DND-41 (cell line): ENCODE measurements at regions not wholly inside any gene's neighbourhood (a gene's known extent, or its start where the extent isn't known, plus 50 kb on each side); places are given as distances from the start of the nearest gene placed in this dataset.

Experiments used
- EZH2 ChIP-seq: IDR thresholded peaks from 3 replicates; pipeline ENCODE4 v1.6.1; 2012; ENCODE audit warnings: borderline replicate concordance, low read depth, mild to moderate bottlenecking, moderate library complexity, low read length, inconsistent platforms; ENCODE audit not compliant: severe bottlenecking
- TF ChIP-seq, protein P1 (sequence below): IDR thresholded peaks from 2 replicates; pipeline ENCODE4 v1.5.1; 2012; ENCODE audit warnings: borderline replicate concordance, low read length, moderate library complexity, mild to moderate bottlenecking; ENCODE audit not compliant: poor library complexity, severe bottlenecking; ENCODE audit errors: extremely low read depth

DNA sequence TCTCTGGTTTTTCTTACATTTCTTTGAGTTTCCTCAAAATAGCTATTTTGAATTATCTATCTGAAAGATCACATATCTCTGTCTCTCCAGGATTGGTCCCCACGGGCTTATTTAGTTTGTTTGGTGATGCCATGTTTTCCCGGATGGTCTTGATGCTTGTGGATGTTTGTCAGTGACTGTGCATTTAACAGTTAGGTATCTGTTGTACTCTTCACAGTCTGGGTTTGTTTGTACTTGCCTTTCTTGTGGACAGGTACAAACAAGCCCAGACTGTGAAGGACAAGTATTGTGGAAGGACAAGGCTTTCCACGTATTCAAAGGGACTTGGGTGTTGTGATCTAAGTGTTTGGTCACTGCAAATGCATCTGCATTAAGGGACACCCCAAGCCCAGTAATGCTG, 49.9 kb upstream of the TOP1 start:
- TF ChIP-seq, protein P1, sequence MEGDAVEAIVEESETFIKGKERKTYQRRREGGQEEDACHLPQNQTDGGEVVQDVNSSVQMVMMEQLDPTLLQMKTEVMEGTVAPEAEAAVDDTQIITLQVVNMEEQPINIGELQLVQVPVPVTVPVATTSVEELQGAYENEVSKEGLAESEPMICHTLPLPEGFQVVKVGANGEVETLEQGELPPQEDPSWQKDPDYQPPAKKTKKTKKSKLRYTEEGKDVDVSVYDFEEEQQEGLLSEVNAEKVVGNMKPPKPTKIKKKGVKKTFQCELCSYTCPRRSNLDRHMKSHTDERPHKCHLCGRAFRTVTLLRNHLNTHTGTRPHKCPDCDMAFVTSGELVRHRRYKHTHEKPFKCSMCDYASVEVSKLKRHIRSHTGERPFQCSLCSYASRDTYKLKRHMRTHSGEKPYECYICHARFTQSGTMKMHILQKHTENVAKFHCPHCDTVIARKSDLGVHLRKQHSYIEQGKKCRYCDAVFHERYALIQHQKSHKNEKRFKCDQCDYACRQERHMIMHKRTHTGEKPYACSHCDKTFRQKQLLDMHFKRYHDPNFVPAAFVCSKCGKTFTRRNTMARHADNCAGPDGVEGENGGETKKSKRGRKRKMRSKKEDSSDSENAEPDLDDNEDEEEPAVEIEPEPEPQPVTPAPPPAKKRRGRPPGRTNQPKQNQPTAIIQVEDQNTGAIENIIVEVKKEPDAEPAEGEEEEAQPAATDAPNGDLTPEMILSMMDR: no peak
- no peak for TF ChIP-seq EZH2
